ENCODE measurements at regions not wholly inside any gene's neighbourhood (a gene's known extent, or its start where the extent isn't known, plus 50 kb on each side); places are given as distances from the start of the nearest gene placed in this dataset.
"Not testable (repeated sequence)": the region's sequence is repeated elsewhere in the genome, so short reads cannot be mapped to it uniquely, and the experiment has no call there.

DNA sequence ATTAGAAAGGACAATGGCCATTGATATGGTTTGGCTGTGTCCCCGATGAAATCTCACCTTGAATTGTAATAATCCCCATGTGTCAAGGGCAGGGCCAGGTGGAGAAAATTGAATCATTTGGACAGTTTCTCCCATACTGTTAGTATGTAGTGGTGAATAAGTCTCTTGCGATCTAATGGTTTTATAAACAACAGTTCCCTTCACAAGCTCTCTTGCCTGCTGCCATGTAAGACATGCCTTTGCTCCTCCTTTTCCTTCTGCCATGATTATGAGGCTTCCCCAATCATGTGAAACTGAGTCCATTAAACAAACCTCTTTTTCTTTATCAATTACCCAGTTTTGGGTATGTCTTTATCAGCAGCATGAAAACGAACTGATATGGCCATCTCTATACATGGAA lies 302.7 kb downstream of the SFMBT2 start:
- DNase-seq (ENCODE audit: low read depth, low spot score), result no peak

DNA sequence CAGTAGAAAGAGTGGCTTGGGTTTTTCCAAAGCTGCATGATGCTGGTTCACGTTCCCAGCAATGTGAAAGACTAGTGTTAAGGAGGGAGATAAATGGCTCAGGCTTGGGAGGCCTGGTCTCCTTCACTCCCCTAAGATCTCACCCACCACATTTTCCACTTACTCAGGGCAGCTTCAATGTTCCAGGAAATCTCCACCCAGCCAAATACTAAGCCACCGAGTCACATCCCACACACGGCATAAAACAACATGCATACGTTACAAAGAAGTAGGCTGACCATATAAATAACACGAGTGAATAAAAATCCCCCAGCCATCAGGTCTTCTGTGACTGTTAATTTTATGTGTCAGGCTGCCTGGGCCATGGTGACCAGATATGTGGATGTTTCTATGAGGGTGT lies 303.5 kb downstream of the SFMBT2 start:
- no peak for DNase-seq (ENCODE audit: low read depth, low spot score)

DNA sequence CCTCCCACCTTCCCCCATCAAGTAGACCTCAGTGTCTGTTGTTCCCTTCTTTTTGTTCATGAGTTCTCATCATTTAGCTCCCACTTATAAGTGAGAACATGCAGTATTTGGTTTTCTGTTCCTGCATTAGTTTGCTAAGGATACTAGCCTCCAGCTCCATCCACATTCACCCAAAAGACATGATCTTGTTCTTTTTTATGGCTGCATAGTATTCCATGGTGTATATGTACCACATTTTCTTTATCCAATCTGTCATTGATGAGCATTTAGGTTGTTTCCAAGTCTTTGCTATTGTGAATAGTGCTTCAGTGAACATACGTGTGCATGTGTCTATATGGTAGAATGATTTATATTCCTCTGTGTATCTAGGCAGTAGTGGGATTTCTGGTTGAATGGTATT lies 306.5 kb downstream of the SFMBT2 start:
- not testable (repeated sequence) for DNase-seq (ENCODE audit: low read depth, low spot score)

DNA sequence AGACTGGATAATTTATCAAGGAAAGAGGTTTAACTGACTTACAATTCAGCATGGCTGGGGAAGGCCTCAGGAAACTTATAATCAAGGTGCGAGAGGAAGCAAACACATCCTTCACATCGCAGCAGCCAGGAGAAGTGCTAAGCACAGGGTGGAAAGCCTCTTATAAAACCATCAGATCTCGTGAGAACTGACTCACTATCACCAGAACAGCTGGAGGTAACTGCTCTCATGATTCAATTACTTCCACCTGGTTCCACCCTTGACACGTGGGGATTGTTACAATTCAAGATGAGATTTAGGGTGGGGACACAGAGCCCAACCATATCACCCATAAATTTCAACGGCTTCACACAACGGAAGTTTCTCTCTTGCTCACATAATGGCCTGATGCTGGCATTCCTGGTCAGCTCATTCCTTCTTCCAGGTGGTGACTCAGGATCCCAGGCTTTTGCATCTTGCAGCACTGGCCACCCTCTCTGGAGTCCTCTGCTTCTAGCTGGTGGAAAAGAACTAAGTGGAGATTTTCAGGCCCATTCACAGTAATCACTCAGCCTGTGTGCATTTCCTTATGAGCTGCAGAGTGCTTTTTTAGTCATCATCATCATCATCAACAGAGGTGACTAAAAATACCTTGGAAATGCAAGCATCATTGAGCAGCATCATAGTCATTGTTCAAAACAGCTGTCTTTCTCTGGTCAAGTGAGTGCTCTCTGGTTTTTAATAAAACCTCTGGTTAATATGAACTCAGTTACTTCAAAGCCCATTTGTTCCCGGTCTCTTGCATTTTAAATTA lies 308.1 kb downstream of the SFMBT2 start:
- no peak for DNase-seq (ENCODE audit: low read depth, low spot score)

DNA sequence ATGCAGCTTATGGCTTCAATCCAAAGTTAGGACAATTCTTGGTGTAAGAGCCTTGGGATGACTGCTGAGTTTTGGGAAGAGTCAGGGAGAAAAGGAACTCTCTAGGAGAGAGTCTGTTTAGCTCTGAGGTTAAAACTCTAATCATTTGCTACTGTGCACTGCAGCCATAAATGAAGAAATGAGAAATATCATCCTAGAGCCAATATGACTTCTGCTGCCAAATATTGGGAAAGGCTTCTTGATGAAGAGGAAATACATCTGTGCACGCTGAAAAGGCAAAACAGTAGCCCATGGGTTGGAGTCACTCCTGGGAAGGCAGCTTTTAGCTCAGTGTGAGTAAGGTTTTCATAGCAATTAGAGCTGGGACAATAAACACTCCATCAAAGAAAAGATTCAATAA lies 308.8 kb downstream of the SFMBT2 start:
- DNase-seq (ENCODE audit: low read depth, low spot score), result no peak

DNA sequence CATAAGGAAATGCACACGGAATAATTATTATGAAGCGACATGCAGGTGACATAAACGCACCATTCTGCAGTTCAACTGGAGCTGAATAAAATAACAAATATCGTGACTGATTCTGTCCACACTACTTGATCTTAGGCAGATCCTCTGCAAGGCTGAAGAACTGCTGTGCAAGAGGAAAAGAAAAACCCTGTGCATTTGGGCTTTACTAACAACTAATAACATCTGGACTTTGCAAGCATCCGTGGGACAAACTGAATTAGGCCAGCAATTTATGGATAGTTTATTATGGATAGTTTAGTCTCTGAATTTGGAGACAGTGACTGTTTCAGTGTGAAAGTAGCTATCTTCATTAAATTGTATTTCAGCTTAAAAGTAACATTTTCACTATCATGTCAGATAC lies 309.4 kb downstream of the SFMBT2 start:
- no peak for DNase-seq (ENCODE audit: low read depth, low spot score)

DNA sequence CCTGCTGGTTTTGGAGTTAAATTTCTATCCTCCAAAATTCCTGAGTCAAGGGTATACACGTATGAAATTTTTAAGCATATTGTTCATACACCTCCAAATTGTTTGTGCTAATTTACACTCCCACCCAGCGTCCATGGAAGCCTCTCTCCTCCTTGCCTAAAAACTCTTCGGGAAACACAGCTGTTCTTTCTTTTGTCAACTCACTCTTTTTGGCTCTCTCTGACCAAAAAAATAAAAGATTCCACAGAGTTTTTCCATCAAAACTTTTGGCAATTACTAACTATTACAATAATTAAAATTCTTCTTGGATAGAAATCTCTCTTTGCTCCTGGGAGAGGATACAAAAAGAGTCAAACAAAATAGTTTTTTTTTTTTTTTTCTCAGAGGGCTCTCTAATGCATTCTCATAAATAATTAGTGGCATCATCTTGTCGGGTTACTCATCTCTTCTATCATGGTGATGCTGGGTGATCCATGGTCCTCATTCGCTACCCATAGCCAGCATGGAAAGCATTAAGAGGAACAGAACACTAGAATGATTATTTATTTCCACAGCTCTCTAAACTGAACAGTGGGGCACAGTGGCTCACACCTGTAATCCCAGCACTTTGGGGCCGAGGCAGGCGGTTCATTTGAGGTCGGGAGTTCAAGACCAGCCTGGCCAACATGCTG lies 310.7 kb downstream of the SFMBT2 start:
- no peak for DNase-seq (ENCODE audit: low read depth, low spot score)

DNA sequence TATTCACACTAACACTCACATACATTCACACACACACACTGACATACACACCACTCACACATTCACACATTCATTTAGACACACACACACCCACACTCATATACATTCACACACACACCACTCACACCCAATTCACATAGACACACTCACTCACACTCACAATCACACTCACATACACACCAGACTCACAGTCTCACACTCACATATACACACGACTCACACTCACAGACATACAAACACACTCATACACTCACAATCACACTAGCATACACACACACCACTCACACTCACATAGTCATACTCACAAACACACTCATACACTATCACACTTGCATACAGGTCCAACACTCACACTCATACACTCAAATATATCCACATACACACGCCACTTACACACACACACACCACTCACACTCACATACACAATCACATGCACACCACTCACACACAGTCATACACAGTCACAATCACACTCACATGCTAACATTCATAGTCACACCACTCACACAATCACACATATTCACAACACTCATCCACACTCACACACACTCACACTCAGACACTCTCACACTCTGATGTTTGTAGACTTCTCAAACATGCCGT lies 312.6 kb downstream of the SFMBT2 start:
- DNase-seq (ENCODE audit: low read depth, low spot score), result no peak

DNA sequence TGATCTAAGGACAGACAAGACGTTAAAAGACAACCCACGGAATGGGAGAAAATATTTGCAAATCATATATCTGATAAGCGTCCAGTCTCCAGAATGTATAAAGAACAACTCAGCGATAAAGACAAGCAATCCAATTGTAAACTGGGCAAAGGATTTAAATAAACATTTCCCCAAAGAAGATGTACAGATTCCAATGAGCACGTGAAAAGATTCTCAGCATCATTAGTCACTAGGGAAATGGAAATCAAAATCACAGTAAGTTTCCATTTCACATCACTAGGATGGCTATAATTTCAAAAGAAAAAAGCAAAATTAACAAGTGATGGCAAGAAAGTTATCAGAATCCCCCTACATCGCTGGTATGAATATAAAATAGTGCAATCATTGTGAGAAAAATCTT lies 316.1 kb downstream of the SFMBT2 start:
- no peak for DNase-seq (ENCODE audit: low read depth, low spot score)

DNA sequence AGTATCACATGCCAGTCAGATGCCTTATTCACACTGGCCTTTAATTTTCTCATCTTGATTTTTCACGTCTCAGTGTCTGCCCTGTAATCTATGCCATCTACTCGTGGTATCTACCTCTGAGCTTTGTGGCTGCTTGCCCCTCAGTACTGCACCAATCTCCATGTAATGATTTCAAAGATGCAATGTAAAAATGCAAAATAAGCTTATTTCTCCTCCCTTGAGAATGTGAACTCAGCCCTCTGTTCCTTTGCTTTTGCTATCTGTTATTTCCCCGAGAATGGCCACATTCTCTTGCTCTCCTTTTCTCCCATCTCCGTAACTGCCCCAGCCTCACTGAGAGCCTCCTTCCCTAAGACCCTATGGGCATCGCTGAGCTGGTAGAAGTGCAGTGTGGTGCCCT lies 317.5 kb downstream of the SFMBT2 start:
- DNase-seq (ENCODE audit: low read depth, low spot score), result no peak

DNA sequence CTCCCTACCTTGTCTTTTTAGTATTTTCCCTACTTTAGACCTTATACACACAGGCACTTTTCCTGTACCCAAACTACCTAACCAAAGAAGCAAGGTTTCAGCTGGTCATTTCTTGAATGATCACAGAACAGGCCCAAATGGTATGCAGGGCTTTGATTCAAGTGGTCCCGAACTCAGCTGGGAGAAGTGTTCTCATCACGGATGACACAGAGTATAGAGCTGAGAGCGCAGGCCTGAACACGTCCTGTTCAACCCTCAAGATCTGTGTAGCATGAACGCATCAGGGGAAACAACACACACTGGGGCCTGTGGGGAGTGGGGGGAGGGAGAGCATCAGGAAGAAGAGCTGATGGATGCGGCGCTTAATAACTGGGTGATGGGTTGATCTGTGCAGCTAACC lies 318.2 kb downstream of the SFMBT2 start:
- no peak for DNase-seq (ENCODE audit: low read depth, low spot score)

DNA sequence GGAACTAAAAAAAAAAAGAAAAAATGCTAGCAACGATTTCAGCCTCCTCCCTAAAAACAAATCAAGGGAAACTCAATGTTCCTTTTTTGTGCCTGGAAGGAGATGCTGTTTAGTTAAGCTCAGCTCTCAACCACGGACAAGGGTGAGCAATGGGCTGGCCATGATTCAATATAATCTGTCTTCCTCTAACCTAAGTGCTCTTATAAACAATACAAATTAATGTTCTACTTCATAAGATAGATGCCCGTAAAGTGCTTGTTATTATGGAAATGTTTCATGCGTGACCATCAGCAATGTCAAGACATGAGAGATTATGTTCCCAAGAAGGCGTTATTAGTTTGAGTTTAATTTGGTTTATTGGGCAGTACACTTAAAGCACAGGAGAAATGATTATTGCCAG lies 320.3 kb downstream of the SFMBT2 start:
- no peak for DNase-seq (ENCODE audit: low read depth, low spot score)

DNA sequence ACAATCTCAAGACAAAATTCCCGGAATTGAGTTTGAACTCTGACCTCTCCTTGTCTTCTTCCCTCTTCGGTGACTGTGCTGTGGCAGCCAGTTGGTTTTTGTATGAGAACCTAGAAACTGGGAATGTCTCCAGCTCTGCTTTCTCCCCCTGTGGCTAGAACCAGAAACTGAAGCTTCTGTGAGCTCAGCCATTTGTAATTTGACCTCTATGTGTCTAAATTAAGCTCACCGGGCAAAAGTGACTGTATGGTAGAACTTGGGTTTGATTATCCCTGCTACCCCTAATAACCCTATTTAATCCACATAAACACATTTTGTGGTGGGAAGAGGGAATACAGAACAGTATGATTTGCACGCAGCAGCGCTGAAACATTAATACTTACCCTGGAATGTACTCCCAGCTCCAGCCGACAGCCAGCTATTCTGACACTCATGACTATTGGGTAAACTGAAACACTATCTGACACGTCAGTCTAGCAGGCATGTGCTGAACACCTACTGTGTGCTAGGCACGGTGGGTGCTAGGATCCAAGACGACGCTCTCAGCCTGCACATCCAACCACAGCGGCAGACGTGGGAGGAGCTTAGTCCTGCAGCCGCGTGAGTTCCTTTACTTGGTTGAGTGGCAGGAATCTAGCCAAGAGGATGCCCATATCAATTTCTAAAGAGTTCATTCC lies 324.8 kb downstream of the SFMBT2 start:
- no peak for DNase-seq (ENCODE audit: low read depth, low spot score)

DNA sequence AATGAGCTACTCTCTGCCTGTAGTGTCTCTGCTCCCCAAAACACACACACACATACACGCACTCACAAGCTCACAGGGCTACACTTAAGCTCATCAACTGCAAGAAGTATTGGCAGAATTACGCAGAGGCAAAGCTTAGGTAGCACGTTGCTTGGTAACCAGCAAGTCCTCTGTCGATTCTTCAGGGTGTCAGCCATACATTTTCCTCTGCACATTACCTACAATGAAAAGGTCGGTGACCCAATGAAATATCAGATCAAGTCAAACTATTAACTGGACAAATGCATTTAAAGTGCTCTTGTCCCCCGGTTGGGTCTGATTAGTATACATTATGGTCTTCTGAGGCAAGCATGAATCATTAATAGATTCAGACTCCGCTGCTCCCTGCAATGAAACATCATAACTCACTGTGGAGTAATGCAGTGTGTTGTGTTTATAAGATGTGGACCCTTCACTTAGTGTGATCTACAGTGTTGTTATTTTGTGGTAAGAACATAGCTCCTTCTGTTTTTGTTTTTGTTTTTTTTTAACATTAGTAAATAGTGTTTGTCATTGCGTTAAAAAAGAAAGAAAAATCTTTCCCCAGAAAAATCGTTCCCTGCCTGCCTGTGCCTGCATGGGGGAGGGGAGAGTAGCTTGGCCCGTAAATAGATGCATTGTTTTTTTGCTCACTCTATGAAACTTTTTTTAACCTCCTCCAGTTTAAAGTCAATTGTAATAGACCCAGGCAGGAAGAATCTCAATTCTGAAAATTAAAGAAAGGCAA lies 325.5 kb downstream of the SFMBT2 start:
- DNase-seq (ENCODE audit: low read depth, low spot score), result no peak

DNA sequence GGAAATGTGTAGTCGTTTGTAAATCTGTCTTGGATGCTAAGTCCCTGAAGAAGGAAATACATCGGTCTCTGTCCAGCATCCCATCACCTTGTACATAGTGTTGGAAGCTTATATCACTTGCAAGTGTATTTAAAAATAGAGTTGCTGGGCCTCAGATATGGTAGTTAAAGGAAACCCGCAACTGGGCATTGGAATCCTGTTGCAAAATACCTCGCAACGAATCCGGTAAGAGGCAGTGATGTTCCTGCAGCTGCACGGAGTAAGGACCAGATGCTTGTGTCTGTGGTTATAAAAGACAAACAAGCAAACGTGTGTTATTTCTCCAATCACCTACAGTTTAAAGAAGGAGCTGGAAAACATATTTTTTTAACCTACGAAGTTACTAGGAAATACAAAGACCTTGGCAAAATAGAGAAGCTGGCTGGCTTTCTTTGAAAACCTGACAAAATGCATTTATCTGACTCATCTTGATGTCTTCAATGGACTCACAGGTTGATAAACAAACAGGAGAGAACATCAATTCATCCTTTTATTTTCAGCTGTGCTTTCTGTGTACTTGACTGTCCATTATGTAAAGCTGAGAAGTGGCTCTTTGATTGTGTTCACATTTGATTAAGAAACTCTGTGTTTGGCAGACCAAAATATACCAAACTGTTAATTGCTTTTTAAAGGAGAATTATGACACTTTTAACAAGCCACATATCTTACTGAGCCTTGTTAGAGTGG lies 326.4 kb downstream of the SFMBT2 start:
- DNase-seq (ENCODE audit: low read depth, low spot score), result no peak

DNA sequence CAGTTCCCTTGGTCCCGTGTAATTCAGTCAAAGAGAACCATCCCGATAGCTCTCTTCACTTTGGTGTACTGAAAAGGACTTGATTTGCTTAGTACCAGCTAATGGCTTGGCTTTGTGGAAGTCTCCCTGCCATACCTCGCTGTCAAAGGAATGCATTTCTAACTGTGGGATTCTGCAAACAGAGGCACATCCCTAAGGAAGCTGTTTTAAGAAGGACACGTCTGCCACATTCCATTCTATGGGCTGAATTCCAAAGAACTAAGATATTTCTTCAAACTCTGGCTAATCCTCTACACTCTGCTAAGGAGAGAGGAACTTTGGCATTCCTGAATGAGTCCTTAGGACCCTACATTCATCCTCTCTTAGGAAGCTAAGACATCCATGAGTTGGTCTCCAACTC lies 327.9 kb downstream of the SFMBT2 start:
- no peak for DNase-seq (ENCODE audit: low read depth, low spot score)

DNA sequence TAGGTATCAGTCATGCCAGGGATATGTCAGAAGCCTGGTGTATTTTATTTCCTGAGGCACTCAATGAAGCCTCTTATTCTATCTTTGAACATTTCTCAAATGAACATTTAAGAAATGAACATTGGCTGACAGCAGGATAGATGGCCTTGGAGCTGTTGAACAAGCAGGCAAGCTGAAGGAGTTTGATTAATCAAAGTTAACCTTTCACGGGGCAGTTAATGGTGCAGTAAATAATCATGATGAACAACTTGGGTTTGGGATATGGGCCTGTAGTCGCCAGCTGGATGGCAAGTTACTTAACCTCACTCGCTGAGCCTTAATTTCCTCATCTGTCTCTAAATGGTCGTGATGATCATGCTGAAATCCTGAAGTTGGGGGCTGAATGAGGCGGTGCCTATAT lies 333.0 kb downstream of the SFMBT2 start:
- DNase-seq (ENCODE audit: low read depth, low spot score), result no peak

DNA sequence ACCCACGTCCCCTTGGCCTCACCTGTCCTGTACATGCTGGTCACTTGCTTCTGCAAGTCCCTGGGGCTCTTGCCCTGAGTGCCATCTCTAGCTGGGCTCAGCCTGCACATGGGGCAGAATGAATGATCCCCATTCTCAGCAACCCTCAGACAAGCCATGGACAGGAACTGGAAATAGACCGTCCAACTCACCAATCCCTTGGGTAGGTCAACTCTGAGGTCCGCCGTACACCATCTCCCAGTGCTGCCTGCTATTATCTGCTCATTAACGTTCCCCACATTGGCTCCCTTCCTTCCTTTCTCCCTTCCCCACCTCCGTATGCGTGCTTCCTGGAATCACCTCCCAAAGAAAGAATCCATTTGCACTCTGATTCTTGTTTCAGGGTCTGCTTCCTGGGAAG lies 335.0 kb downstream of the SFMBT2 start:
- no peak for DNase-seq (ENCODE audit: low read depth, low spot score)

DNA sequence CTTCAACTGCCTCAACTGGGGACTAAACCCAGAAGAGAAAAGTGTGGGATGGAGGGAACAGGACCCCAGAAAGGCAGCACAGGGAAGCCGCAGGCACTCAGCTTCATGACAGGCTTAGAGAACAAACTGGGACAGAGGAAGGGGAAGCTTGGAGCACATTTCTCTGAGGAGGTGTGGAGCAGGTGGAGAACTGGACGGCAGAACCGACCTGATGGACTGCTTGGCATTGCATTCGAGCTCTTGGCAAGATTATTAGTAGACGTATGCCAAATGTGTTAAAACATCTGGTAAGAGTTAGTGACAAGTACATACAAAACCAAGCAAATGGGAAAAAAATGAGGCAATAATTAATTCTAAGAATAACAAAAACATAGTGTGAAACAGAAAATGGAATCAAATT lies 335.7 kb downstream of the SFMBT2 start:
- DNase-seq (ENCODE audit: low read depth, low spot score), result no peak

DNA sequence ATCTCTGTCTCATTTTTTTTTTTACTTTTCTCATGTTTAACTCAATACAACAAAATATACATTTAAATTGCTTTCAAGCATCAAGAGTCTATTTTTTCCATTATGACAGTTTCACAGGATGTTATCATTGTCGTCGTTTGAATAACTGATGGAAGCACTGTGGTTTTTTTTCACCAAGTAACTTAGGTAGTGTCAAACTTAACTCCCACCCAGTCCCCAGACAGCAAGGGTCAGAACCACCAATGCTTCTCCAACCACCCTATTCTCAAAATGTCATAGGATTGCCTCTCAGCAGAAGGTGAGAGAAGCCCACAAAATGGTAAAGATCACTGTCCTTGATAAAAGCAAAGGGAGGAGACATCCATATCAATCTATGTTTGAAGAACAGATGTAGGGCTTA lies 339.4 kb downstream of the SFMBT2 start:
- no peak for DNase-seq (ENCODE audit: low read depth, low spot score)

DNA sequence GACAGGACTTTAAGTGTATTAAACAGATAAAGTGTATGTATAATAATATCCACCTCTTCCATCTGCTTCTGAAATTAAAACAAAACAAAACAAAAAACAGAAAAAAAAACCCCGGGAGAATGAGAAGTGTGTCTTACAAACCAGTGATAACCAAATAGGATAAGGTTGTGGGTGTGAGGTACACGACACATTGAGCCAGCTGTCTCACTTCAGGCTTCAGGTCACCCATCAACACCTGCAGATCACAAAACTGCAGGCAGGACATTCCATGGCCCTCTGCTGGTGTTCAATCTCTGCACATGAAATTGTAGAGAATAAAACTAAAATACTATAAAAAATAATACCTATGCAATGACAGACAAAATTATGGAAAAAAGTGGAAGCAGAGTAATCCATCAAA lies 339.9 kb downstream of the SFMBT2 start:
- no peak for DNase-seq (ENCODE audit: low read depth, low spot score)

All from pulmonary artery endothelial cell (primary cell).